Spleen (tissue), 7 donors: ENCODE measurements at regions not wholly inside any gene's neighbourhood (a gene's known extent, or its start where the extent isn't known, plus 50 kb on each side); places are given as distances from the start of the nearest gene placed in this dataset.

ENCODE experiments used
- CTCF ChIP-seq, 11 experiments: fragments of 200-600 bp in 7 of 11; fragments of 450-650 bp in 4 of 11; sonication (generic) in 4 of 11; IDR thresholded peaks in 8 of 11; conservative IDR thresholded peaks in 3 of 11; 1 replicate in 7 of 11; 2 replicates in 4 of 11; pipeline versions ENCODE4 v1.4.0 to v1.8.0; 2016 to 2021; ENCODE audit warnings: antibody characterized with exemption in 11 of 11, inconsistent platforms in 4 of 11, mild to moderate bottlenecking in 1 of 11
- POLR2A ChIP-seq, 3 donors: fragments of 450-650 bp; IDR thresholded peaks; one replicate each; pipeline ENCODE4 v1.5.1; 2017; ENCODE audit warnings: antibody characterized with exemption in 3 of 3, mild to moderate bottlenecking in 1 of 3
- donor health status: DM: no; HTN: no; CAD: no; lungs with moderate emphysema.
- donor health status: DM: no; HTN: no; CAD: no.
- donor health status: DM: no; HTN: no; CAD: no.

- TF ChIP-seq CTCF (IDR thresholded peaks at IDR 0.05 in 8 of 11, conservative IDR thresholded peaks at IDR 0.05 in 3 of 11) = no peak
- TF ChIP-seq POLR2A (IDR thresholded peaks at IDR 0.05) = no peak
Observed at GRCh38 chr21:28789523-28789922, 203.2 kb downstream of the LTN1 start.
